Activated CD4-positive, alpha-beta T cell treated with anti-CD3 and anti-CD28 coated beads, Interleukin-2, Interleukin-4, amounts not matched to agents 100 ng/mL and 50 ng/mL, durations not matched to agents 16 hours and 8 hours (primary cell): ENCODE measurements at regions not wholly inside any gene's neighbourhood (a gene's known extent, or its start where the extent isn't known, plus 50 kb on each side); places are given as distances from the start of the nearest gene placed in this dataset.

Source experiments
- DNase-seq: peaks from one replicate; pipeline ENCODE4 v3.0.0-alpha.2; 2020; ENCODE audit warnings: low spot score

DNA sequence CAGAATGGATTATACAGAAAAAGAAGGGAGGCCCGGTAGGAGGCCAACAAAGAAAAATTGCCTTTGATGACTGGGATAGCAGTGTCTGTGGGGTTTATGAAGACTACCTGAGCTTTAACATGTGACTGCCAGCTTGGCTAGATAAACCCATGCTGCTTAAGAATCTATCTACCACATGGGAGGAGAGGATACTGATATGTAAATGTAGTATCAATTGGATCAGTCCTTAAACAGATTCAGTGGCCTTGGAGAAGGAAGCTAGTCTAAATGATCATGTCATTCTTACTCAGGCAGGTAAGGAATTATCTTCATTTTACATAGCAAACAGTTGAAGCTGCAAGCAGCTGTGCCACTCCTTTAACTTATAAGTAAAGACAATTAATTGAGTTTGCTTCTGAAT lies 50.0 kb upstream of the SYNPR start:
- DNase-seq = no peak
